ENCODE measurements at regions not wholly inside any gene's neighbourhood (a gene's known extent, or its start where the extent isn't known, plus 50 kb on each side); places are given as distances from the start of the nearest gene placed in this dataset.
A peak's percentile ranks its signal among the peaks of the same experiment; 100 is the strongest.

- Histone ChIP-seq H3K36me3 (no peaks in the 10 kb centered on the region), H3K4me1 (no peaks in the 10 kb centered on the region), H4K20me1 (ENCODE audit: low read depth) (no peaks in the 10 kb centered on the region), H3K9me3 (ENCODE audit: low read depth) (no peaks in the 10 kb centered on the region), H3F3A (ENCODE audit: low read depth) (no peaks in the 10 kb centered on the region), H3K4me2 (no peak overlapping the region), H3K9ac (no peak overlapping the region), H3K79me2 (ENCODE audit: low read depth) (no peaks in the 10 kb centered on the region), H2AFZ (replicated peaks) (no peak overlapping the region), H3K4me3 (no peak overlapping the region), H3K27me3 (no peaks in the 10 kb centered on the region), H3K27ac (no peak overlapping the region)
- DNase-seq (ENCODE audit: low spot score) = no peak
- Mint-ChIP-seq H3K27ac (no peak overlapping the region), H3K27me3 (ENCODE audit: insufficient read depth, low read depth) (no peaks in the 10 kb centered on the region), H3K4me1 (peaks cover 4% of the 10 kb centered on the region), H3K36me3 (no peaks in the 10 kb centered on the region), H3K9me3 (no peaks in the 10 kb centered on the region), H3K4me3 (no peak overlapping the region)
- TF ChIP-seq EZH2phosphoT487 (IDR thresholded peaks at IDR 0.05) = no peak
- no peak for TF ChIP-seq CTCF (IDR thresholded peaks at IDR 0.05)
- TF ChIP-seq EZH2 (IDR thresholded peaks at IDR 0.05) = no peak
Measured at GRCh38 chr20:11672959-11673358, 244.7 kb upstream of the BTBD3 start.

- H3K4me3 ChIP-seq = no peak overlapping the region
- H3K79me2 ChIP-seq (ENCODE audit: low read depth) = no peaks in the 10 kb centered on the region
Measured at GRCh38 chr20:11675920-11676629, 241.6 kb upstream of the BTBD3 start.

GRCh38 chr20:11676630-11677287, 240.9 kb upstream of the BTBD3 start:
- Mint-ChIP-seq H3K9me3 (no peaks in the 10 kb centered on the region), H3K36me3 (no peaks in the 10 kb centered on the region), H3K27ac (no peak overlapping the region), H3K4me3 (no peak overlapping the region), H3K27me3 (ENCODE audit: insufficient read depth, low read depth) (peaks cover 5% of the 10 kb centered on the region), H3K4me1 (peaks cover 4% of the 10 kb centered on the region)
- Histone ChIP-seq H3K4me3 (no peak overlapping the region), H4K20me1 (ENCODE audit: low read depth) (no peaks in the 10 kb centered on the region), H3K4me1 (no peaks in the 10 kb centered on the region), H3K9me3 (ENCODE audit: low read depth) (no peaks in the 10 kb centered on the region), H3K36me3 (no peaks in the 10 kb centered on the region), H2AFZ (replicated peaks) (no peak overlapping the region), H3K9ac (no peak overlapping the region), H3K27ac (no peak overlapping the region), H3K79me2 (ENCODE audit: low read depth) (no peaks in the 10 kb centered on the region), H3F3A (ENCODE audit: low read depth) (no peaks in the 10 kb centered on the region), H3K27me3 (no peaks in the 10 kb centered on the region), H3K4me2 (no peak overlapping the region)
- TF ChIP-seq EZH2 (IDR thresholded peaks at IDR 0.05) = no peak
- TF ChIP-seq EZH2phosphoT487 (IDR thresholded peaks at IDR 0.05) = no peak
- TF ChIP-seq CTCF (IDR thresholded peaks at IDR 0.05) = peak; percentile 97
- peak; percentile 78 for DNase-seq (ENCODE audit: low spot score)

More at GRCh38 chr20:11675920-11676629, 241.6 kb upstream of the BTBD3 start:
- Histone ChIP-seq H3K4me2 (no peak overlapping the region), H3F3A (ENCODE audit: low read depth) (no peaks in the 10 kb centered on the region), H3K9me3 (ENCODE audit: low read depth) (no peaks in the 10 kb centered on the region), H2AFZ (replicated peaks) (no peak overlapping the region), H3K27me3 (no peaks in the 10 kb centered on the region), H4K20me1 (ENCODE audit: low read depth) (no peaks in the 10 kb centered on the region), H3K27ac (no peak overlapping the region), H3K4me1 (no peaks in the 10 kb centered on the region), H3K36me3 (no peaks in the 10 kb centered on the region), H3K9ac (no peak overlapping the region)
- Mint-ChIP-seq H3K9me3 (no peaks in the 10 kb centered on the region), H3K36me3 (no peaks in the 10 kb centered on the region), H3K4me3 (no peak overlapping the region), H3K4me1 (peaks cover 4% of the 10 kb centered on the region), H3K27me3 (ENCODE audit: insufficient read depth, low read depth) (peaks cover 3% of the 10 kb centered on the region), H3K27ac (no peak overlapping the region)
- TF ChIP-seq CTCF (IDR thresholded peaks at IDR 0.05) (no peak), EZH2 (IDR thresholded peaks at IDR 0.05) (no peak), EZH2phosphoT487 (IDR thresholded peaks at IDR 0.05) (no peak)
- DNase-seq (ENCODE audit: low spot score) = peak; percentile 13
